SK-N-SH treated with all-trans-retinoic acid at 6 μM for 48 hours (cell line): ENCODE measurements at regions not wholly inside any gene's neighbourhood (a gene's known extent, or its start where the extent isn't known, plus 50 kb on each side); places are given as distances from the start of the nearest gene placed in this dataset.
A peak's percentile ranks its signal among the peaks of the same experiment; 100 is the strongest.

Source experiments
- ATAC-seq: fragments of 200-7000 bp; cut with Tn5 transposase; 3 replicates; pipeline ENCODE4 v1.9.1; 2020; ENCODE audit warnings: mild to moderate bottlenecking, moderate library complexity
- ARNTL ChIP-seq: fragments of 450-650 bp; formaldehyde crosslinking; IDR thresholded peaks from 2 replicates; pipeline ENCODE4 v1.5.0; 2020; ENCODE audit warnings: low read depth, mild to moderate bottlenecking, moderate library complexity, borderline replicate concordance
- BACH2 ChIP-seq: fragments of 250-450 bp; sonication (Bioruptor Pico); IDR thresholded peaks from 2 replicates; pipeline ENCODE4 v1.9.0; 2021; ENCODE audit warnings: mild to moderate bottlenecking, borderline replicate concordance
- CSDC2 ChIP-seq: fragments of 250-450 bp; sonication (Bioruptor Pico); IDR thresholded peaks from 2 replicates; pipeline ENCODE4 v1.5.0; 2020; ENCODE audit warnings: mild to moderate bottlenecking, moderate library complexity
- ESRRG ChIP-seq: fragments of 250-450 bp; sonication (Bioruptor Pico); IDR thresholded peaks from 2 replicates; pipeline ENCODE4 v1.6.1; 2021; ENCODE audit warnings: mild to moderate bottlenecking
- GLIS3 ChIP-seq: fragments of 250-450 bp; sonication (Bioruptor Pico); IDR thresholded peaks from 2 replicates; pipeline ENCODE4 v1.5.0; 2020; ENCODE audit warnings: mild to moderate bottlenecking, moderate library complexity
- ISL1 ChIP-seq: fragments of 250-450 bp; sonication (Bioruptor Pico); IDR thresholded peaks from 2 replicates; pipeline ENCODE4 v2.1.2; 2022; ENCODE audit warnings: mild to moderate bottlenecking, moderate library complexity
- OSR1 ChIP-seq: fragments of 250-450 bp; sonication (Bioruptor Pico); IDR thresholded peaks from 2 replicates; pipeline ENCODE4 v1.8.0; 2022; ENCODE audit warnings: moderate library complexity, mild to moderate bottlenecking, inconsistent platforms
- PPARA ChIP-seq: fragments of 250-450 bp; sonication (Bioruptor Pico); IDR thresholded peaks from 2 replicates; pipeline ENCODE4 v1.5.0; 2020; ENCODE audit warnings: mild to moderate bottlenecking, borderline replicate concordance
- SNAI2 ChIP-seq: fragments of 250-450 bp; sonication (Bioruptor Pico); IDR thresholded peaks from 2 replicates; pipeline ENCODE4 v1.5.0; 2020; ENCODE audit warnings: mild to moderate bottlenecking, moderate library complexity
- TCF4 ChIP-seq: fragments of 250-450 bp; sonication (Bioruptor Pico); IDR thresholded peaks from 2 replicates; pipeline ENCODE4 v1.8.0; 2021; ENCODE audit warnings: mild to moderate bottlenecking, moderate library complexity, borderline replicate concordance
- TOX ChIP-seq: fragments of 250-450 bp; sonication (Bioruptor Pico); IDR thresholded peaks from 2 replicates; pipeline ENCODE4 v1.8.0; 2021; ENCODE audit warnings: mild to moderate bottlenecking, moderate library complexity, borderline replicate concordance
- ZC3H10 ChIP-seq: fragments of 250-450 bp; sonication (Bioruptor Pico); IDR thresholded peaks from 2 replicates; pipeline ENCODE4 v1.5.1; 2021; ENCODE audit warnings: mild to moderate bottlenecking, moderate library complexity
- ZFP3 ChIP-seq: fragments of 250-450 bp; sonication (Bioruptor Pico); IDR thresholded peaks from 2 replicates; pipeline ENCODE4 v1.5.0; 2020; ENCODE audit warnings: mild to moderate bottlenecking, moderate library complexity
- ZFP30 ChIP-seq: fragments of 450-650 bp; formaldehyde crosslinking; IDR thresholded peaks from 2 replicates; pipeline ENCODE4 v1.5.0; 2022; ENCODE audit warnings: mild to moderate bottlenecking, moderate library complexity
- ZNF70 ChIP-seq: fragments of 450-650 bp; formaldehyde crosslinking; IDR thresholded peaks from 2 replicates; pipeline ENCODE4 v1.5.0; 2020; ENCODE audit warnings: mild to moderate bottlenecking, moderate library complexity
- ZNF8 ChIP-seq: fragments of 450-650 bp; formaldehyde crosslinking; IDR thresholded peaks from 2 replicates; pipeline ENCODE4 v1.5.0; 2020; ENCODE audit warnings: mild to moderate bottlenecking, moderate library complexity
- TF ChIP-seq, protein P1 (sequence below): fragments of 250-450 bp; sonication (Bioruptor Pico); IDR thresholded peaks from 2 replicates; pipeline ENCODE4 v1.5.1; 2021; ENCODE audit warnings: mild to moderate bottlenecking, moderate library complexity
- TF ChIP-seq, protein P2 (sequence below): fragments of 250-450 bp; sonication (Bioruptor Pico); IDR thresholded peaks from 2 replicates; pipeline ENCODE4 v1.8.0; 2020; ENCODE audit warnings: mild to moderate bottlenecking, moderate library complexity, borderline replicate concordance
- TF ChIP-seq, protein P3 (sequence below): fragments of 250-450 bp; sonication (Bioruptor Pico); IDR thresholded peaks from 2 replicates; pipeline ENCODE4 v1.8.0; 2021; ENCODE audit warnings: low read depth, mild to moderate bottlenecking, moderate library complexity, borderline replicate concordance
- TF ChIP-seq, protein P4 (sequence below): fragments of 250-450 bp; sonication (Bioruptor Pico); IDR thresholded peaks from 2 replicates; pipeline ENCODE4 v1.5.0; 2020; ENCODE audit warnings: mild to moderate bottlenecking, moderate library complexity

DNA sequence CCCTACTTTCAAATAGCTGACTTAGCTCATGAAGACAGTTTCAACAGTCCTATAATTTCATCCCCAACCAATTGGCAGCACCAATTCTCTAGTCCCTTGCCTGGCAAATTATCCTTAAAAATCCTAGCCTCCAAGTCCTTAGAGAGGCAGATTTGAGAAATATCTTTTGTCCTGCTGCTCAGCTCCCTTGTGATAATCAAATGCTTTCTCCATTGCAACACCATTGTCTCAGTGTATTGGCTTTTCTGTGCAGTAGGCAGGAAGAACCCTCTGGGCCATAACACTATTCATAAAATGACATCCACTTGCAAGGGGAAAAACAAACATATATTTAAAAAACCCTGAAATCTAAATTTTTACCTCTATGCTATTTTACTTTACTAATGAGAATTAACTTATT, 89.6 kb downstream of the AASDHPPT start:
- ATAC-seq = no peak
- TF ChIP-seq, protein P1, sequence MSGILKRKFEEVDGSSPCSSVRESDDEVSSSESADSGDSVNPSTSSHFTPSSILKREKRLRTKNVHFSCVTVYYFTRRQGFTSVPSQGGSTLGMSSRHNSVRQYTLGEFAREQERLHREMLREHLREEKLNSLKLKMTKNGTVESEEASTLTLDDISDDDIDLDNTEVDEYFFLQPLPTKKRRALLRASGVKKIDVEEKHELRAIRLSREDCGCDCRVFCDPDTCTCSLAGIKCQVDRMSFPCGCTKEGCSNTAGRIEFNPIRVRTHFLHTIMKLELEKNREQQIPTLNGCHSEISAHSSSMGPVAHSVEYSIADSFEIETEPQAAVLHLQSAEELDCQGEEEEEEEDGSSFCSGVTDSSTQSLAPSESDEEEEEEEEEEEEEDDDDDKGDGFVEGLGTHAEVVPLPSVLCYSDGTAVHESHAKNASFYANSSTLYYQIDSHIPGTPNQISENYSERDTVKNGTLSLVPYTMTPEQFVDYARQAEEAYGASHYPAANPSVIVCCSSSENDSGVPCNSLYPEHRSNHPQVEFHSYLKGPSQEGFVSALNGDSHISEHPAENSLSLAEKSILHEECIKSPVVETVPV (CRISPR knock-in tag) = no peak
- TF ChIP-seq PPARA (CRISPR knock-in tag) (no peak), ZFP3 (CRISPR knock-in tag) (no peak), ISL1 (CRISPR knock-in tag) (no peak), ZC3H10 (no peak), GLIS3 (CRISPR knock-in tag) (no peak), ESRRG (CRISPR knock-in tag) (no peak), ZNF8 (CRISPR knock-in tag) (no peak), TOX (CRISPR knock-in tag) (no peak), ZFP30 (no peak), TCF4 (CRISPR knock-in tag) (no peak)
- TF ChIP-seq, protein P2, sequence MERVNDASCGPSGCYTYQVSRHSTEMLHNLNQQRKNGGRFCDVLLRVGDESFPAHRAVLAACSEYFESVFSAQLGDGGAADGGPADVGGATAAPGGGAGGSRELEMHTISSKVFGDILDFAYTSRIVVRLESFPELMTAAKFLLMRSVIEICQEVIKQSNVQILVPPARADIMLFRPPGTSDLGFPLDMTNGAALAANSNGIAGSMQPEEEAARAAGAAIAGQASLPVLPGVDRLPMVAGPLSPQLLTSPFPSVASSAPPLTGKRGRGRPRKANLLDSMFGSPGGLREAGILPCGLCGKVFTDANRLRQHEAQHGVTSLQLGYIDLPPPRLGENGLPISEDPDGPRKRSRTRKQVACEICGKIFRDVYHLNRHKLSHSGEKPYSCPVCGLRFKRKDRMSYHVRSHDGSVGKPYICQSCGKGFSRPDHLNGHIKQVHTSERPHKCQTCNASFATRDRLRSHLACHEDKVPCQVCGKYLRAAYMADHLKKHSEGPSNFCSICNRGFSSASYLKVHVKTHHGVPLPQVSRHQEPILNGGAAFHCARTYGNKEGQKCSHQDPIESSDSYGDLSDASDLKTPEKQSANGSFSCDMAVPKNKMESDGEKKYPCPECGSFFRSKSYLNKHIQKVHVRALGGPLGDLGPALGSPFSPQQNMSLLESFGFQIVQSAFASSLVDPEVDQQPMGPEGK (CRISPR knock-in tag) = no peak
- TF ChIP-seq, all 23 proteins: peak for 0

DNA sequence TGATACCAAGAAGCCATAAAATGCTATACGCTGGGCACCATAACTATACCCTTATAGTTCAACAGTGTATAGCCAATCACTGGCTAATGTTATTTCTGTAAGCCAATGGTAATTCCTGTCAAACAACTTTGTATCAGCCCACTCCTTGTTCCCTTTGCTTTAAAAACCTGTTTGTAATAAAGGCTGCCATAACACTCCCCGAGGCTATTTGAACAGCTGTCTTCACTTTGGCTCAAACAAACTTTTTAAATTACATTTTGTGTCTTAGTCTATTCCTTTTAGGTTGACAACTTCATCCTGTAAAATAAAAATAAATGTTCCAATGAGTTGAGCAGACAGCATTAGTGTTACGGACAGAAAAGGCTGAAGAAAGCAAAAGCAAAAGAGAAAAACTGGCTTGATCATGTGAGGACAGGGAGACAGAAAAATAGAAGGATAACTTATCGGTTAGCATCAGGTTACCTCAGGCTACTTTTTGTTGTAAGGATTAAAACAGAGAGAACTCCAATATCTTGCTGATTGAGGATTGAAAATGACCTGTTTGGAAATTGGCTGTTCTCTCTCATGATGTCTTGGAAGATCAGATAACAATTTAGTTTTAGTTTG, 95.0 kb downstream of the AASDHPPT start:
- TF ChIP-seq, protein P1 (CRISPR knock-in tag) = 0 out of 2 replicates have a peak, but pooled peaks have one; percentile 20
- TF ChIP-seq PPARA (CRISPR knock-in tag) (no peak), TCF4 (CRISPR knock-in tag) (peak; percentile 96), ZNF70 (CRISPR knock-in tag) (peak; percentile 95), SNAI2 (no peak), TOX (CRISPR knock-in tag) (no peak), ZFP3 (CRISPR knock-in tag) (no peak), BACH2 (CRISPR knock-in tag) (no peak), ZNF8 (CRISPR knock-in tag) (no peak)
- ATAC-seq = peak; percentile 86

DNA sequence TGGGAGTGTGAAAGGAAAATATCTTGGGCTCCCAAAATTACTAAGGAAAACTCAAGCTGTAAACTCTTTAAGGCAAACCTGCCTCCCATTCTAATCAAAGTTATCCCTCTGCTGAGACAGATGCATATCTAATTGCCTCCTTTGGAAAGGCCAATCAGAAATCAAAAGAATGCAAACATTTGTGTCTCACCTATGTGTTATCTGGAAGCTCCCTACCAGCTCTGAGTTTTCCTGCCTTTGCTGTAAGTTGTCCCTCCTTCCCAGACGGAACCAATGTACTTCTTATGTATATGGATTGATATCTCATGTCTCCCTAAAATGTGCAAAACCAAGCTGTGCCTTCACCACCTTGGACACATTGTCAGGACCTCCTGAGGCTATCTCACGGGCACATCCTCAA, 95.8 kb downstream of the AASDHPPT start:
- ATAC-seq = no peak

More for the DNA sequence above, 95.8 kb downstream of the AASDHPPT start:
- TF ChIP-seq ZFP3 (CRISPR knock-in tag) = no peak
- TF ChIP-seq OSR1 (CRISPR knock-in tag) = no peak
- TF ChIP-seq, protein P2 (CRISPR knock-in tag) = no peak
- TF ChIP-seq, protein P3, sequence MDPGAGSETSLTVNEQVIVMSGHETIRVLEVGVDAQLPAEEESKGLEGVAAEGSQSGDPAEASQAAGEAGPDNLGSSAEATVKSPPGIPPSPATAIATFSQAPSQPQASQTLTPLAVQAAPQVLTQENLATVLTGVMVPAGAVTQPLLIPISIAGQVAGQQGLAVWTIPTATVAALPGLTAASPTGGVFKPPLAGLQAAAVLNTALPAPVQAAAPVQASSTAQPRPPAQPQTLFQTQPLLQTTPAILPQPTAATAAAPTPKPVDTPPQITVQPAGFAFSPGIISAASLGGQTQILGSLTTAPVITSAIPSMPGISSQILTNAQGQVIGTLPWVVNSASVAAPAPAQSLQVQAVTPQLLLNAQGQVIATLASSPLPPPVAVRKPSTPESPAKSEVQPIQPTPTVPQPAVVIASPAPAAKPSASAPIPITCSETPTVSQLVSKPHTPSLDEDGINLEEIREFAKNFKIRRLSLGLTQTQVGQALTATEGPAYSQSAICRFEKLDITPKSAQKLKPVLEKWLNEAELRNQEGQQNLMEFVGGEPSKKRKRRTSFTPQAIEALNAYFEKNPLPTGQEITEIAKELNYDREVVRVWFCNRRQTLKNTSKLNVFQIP = no peak
- TF ChIP-seq, protein P4, sequence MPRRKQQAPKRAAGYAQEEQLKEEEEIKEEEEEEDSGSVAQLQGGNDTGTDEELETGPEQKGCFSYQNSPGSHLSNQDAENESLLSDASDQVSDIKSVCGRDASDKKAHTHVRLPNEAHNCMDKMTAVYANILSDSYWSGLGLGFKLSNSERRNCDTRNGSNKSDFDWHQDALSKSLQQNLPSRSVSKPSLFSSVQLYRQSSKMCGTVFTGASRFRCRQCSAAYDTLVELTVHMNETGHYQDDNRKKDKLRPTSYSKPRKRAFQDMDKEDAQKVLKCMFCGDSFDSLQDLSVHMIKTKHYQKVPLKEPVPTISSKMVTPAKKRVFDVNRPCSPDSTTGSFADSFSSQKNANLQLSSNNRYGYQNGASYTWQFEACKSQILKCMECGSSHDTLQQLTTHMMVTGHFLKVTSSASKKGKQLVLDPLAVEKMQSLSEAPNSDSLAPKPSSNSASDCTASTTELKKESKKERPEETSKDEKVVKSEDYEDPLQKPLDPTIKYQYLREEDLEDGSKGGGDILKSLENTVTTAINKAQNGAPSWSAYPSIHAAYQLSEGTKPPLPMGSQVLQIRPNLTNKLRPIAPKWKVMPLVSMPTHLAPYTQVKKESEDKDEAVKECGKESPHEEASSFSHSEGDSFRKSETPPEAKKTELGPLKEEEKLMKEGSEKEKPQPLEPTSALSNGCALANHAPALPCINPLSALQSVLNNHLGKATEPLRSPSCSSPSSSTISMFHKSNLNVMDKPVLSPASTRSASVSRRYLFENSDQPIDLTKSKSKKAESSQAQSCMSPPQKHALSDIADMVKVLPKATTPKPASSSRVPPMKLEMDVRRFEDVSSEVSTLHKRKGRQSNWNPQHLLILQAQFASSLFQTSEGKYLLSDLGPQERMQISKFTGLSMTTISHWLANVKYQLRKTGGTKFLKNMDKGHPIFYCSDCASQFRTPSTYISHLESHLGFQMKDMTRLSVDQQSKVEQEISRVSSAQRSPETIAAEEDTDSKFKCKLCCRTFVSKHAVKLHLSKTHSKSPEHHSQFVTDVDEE (CRISPR knock-in tag) = no peak
- TF ChIP-seq SNAI2 = no peak
- no peak for TF ChIP-seq ZC3H10
- no peak for TF ChIP-seq ZNF8 (CRISPR knock-in tag)
- no peak for TF ChIP-seq ARNTL
- TF ChIP-seq GLIS3 (CRISPR knock-in tag) = no peak
- TF ChIP-seq ZNF70 (CRISPR knock-in tag) = no peak
- TF ChIP-seq, protein P1 (CRISPR knock-in tag) = no peak
- no peak for TF ChIP-seq ESRRG (CRISPR knock-in tag)
- TF ChIP-seq TOX (CRISPR knock-in tag) = no peak
- TF ChIP-seq ISL1 (CRISPR knock-in tag) = no peak
- no peak for TF ChIP-seq CSDC2 (CRISPR knock-in tag)
